Effector memory CD4-positive, alpha-beta T cell (primary cell): ENCODE measurements at regions not wholly inside any gene's neighbourhood (a gene's known extent, or its start where the extent isn't known, plus 50 kb on each side); places are given as distances from the start of the nearest gene placed in this dataset.
"Not testable (repeated sequence)": the region's sequence is repeated elsewhere in the genome, so short reads cannot be mapped to it uniquely, and the experiment has no call there.

ENCODE experiments used
- DNase-seq, 3 donors: peaks; one replicate each; pipeline ENCODE4 v3.0.0-alpha.2; 2020
- H3K27ac ChIP-seq: 2 replicates; pipeline ENCODE4 v1.7.0; 2013; ENCODE audit warnings: mild to moderate bottlenecking, low read length, moderate library complexity; ENCODE audit not compliant: insufficient read depth, poor library complexity, severe bottlenecking
- H3K27me3 ChIP-seq: replicated peaks from 2 replicates; pipeline ENCODE4 v1.7.0; 2013; ENCODE audit warnings: mild to moderate bottlenecking, low read length; ENCODE audit not compliant: insufficient read depth, control insufficient read depth, poor library complexity, severe bottlenecking
- H3K36me3 ChIP-seq: 2 replicates; pipeline ENCODE4 v1.7.0; 2013; ENCODE audit warnings: mild to moderate bottlenecking, low read length, moderate library complexity; ENCODE audit not compliant: control insufficient read depth, insufficient read depth
- H3K4me1 ChIP-seq: 2 replicates; pipeline ENCODE4 v1.7.0; 2013; ENCODE audit warnings: low read length, mild to moderate bottlenecking; ENCODE audit not compliant: control insufficient read depth, insufficient read depth, poor library complexity, severe bottlenecking
- H3K4me3 ChIP-seq: 2 replicates; pipeline ENCODE4 v1.7.0; 2013; ENCODE audit warnings: low read length, low read depth, mild to moderate bottlenecking; ENCODE audit not compliant: insufficient read depth, poor library complexity, severe bottlenecking
- H3K9me3 ChIP-seq: 2 replicates; pipeline ENCODE4 v1.7.0; 2013; ENCODE audit warnings: mild to moderate bottlenecking, low read length, moderate library complexity; ENCODE audit not compliant: control insufficient read depth

DNA sequence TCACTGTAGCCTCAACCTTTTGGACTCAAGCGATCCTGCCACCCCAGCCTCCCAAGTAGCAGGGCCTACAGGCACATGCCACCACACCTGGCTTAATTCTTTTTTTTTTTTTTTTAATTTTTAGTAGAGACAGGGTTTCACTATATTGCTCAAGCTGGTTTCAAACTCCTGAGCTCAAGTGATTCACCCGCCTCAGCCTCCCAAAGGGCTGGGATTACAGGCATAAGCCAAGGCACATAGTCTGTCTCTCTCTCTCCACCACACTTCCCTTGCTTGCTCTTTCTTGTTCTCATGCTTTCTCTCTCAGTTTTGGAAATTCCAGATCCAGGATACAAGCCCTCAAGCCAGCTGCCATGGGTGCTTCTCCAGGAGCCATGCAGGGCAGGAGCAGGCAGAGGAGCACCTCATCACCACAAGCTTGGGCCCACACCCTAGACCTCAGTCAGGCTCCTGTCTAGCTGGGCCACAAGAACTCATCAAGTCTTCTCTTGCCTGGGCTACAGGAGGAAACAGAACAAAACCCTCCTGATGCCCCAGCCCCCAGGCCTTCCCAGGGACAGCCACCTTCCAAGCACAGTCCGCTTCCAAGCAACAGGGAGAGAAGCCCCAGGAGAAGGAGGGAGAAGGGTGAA lies 145.3 kb upstream of the LPP start:
- no peak for DNase-seq

DNA sequence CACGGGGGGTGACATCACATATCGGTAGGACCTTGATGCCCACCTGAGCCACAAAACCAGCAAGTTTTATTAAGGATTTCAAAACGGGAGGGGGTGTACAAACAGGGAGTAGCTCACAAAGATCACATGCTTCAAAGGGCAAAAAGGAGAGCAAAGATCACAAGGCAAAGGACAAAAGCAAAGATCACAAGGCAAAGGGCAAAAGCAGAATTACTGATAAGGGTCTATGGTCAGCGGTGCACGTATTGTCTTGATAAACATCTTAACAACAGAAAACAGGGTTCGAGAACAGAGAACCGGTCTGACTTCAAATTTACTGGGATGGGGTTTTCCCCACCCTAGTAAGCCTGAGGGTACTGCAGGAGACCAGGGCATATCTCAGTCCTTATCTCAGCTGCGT lies 143.5 kb upstream of the LPP start:
- no peaks in the 10 kb centered on the region for H3K27me3 ChIP-seq
- no peak overlapping the region for H3K27ac ChIP-seq
- DNase-seq = no peak
- H3K36me3 ChIP-seq = no peaks in the 10 kb centered on the region
- H3K9me3 ChIP-seq = no peaks in the 10 kb centered on the region
- no peak overlapping the region for H3K4me3 ChIP-seq
- H3K4me1 ChIP-seq = no peaks in the 10 kb centered on the region

More for the DNA sequence above, 145.3 kb upstream of the LPP start:
- no peak overlapping the region for H3K4me3 ChIP-seq
- H3K27me3 ChIP-seq = no peaks in the 10 kb centered on the region
- no peaks in the 10 kb centered on the region for H3K4me1 ChIP-seq
- no peaks in the 10 kb centered on the region for H3K36me3 ChIP-seq
- H3K9me3 ChIP-seq = no peaks in the 10 kb centered on the region
- no peak overlapping the region for H3K27ac ChIP-seq

DNA sequence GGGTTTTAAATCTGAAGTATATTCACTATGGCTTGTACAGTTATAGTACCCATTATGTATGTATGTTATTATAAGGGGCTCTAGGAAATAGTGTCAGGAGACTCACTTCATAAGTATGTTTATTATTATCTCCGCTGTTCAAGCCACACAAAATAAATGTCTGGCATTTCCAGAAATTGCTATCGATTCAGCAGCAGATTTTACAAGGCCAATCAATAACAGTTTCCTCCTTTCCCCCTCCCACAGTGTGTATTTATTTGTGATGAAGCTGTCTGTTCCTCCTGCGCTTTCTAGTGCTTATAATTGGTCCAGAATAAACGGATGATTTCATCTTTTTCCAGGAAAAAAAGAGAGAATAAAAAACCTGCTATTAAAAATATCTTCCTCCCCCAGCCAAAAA lies 134.2 kb upstream of the LPP start:
- no peak overlapping the region for H3K4me3 ChIP-seq

DNA sequence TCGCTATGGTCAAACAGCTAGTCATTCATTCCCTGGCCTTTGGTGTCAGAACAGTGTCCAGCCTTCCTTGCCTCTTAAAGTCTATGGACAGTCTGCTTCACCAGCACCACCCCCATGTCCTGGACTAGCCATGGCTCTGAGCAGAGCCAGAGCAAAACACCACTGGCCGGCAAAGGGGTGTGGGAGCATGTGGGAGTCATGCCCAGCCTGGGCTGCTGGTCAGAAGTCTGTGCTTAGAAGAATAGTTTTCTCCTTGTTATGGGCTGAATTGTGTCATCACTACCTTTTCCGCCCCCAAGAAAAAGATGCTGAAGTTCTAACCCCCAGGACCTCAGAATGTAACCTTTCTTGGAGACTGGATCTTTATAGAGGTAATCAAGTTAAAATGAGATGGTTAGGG lies 132.9 kb upstream of the LPP start:
- Histone ChIP-seq H3K4me3 (no peak overlapping the region), H3K27me3 (no peaks in the 10 kb centered on the region), H3K36me3 (no peaks in the 10 kb centered on the region), H3K27ac (no peak overlapping the region), H3K9me3 (no peaks in the 10 kb centered on the region), H3K4me1 (no peaks in the 10 kb centered on the region)
- DNase-seq = no peak

More for the DNA sequence above, 134.2 kb upstream of the LPP start:
- no peaks in the 10 kb centered on the region for H3K4me1 ChIP-seq
- no peak overlapping the region for H3K27ac ChIP-seq
- no peaks in the 10 kb centered on the region for H3K9me3 ChIP-seq
- no peaks in the 10 kb centered on the region for H3K27me3 ChIP-seq
- H3K36me3 ChIP-seq = no peaks in the 10 kb centered on the region
- no peak for DNase-seq

DNA sequence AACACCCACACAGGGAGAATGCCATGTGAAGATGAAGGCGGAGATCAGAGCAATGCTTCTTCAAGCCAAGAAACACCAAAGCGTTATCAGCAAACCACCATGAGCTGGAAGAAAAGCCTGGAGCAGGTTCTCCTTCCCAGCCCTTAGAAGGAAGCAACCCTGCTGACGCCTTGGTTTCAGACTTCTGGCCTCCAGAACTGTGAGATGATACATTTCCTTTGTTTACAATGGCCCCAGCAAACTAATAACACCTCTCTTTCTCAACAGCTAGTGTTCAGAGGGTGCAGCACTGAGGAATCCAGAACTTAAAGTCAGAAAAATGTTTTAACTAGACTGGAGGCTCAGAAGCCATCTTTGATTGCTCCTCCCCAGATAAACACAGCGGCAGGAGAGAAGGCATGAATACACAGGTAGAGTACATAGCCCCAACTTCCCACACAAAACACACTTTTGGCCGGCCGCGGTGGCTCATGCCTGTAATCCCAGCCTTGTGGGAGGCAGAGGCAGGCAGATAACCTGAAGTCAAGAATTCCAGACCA lies 132.4 kb upstream of the LPP start:
- Histone ChIP-seq H3K27ac (no peak overlapping the region), H3K4me1 (no peaks in the 10 kb centered on the region)
- DNase-seq = no peak

DNA sequence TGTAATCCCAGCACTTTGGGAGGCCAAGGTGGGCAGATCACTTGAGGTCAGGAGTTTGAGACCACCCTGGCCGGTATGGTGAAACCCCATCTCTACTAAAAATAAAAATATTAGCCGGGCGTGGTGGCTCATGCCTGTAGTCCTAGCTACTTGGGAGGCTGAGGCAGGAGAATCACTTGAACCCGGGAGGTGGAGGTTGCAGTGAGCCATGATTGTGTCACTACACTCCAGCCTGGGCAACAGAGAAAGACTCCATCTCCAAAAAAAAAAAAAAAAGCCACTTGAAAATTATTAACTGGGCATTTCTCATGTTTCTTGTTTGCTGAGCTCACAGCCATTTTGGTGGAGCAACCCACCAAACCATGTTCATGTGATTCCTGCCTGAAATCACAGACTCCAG lies 131.1 kb upstream of the LPP start:
- not testable (repeated sequence) for DNase-seq, H3K4me1 ChIP-seq, H3K36me3 ChIP-seq, H3K4me3 ChIP-seq, H3K27me3 ChIP-seq, H3K9me3 ChIP-seq, H3K27ac ChIP-seq

More for the DNA sequence above, 132.4 kb upstream of the LPP start:
- Histone ChIP-seq H3K4me3 (no peak overlapping the region), H3K27me3 (no peaks in the 10 kb centered on the region), H3K36me3 (no peaks in the 10 kb centered on the region), H3K9me3 (no peaks in the 10 kb centered on the region)

DNA sequence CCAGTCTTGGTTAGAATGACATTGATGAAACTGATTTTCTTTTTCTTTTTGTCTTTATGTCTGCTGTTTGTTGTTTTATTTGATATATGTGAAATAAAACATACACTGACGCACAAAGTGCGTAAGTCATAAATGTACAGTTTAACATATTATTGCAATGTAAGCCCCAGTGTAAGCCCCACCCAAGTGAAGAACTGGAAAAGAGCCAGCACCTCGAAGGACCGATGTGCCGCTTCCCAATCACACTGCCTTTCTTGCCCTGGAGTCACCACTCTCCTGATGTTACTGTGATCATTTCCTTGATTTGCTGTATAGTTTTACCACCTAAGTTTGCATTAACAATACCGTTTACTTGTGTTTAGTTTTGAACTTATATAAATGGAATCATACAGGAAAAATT lies 128.4 kb upstream of the LPP start:
- Histone ChIP-seq H3K27me3 (no peaks in the 10 kb centered on the region), H3K4me1 (no peaks in the 10 kb centered on the region), H3K36me3 (no peaks in the 10 kb centered on the region)

DNA sequence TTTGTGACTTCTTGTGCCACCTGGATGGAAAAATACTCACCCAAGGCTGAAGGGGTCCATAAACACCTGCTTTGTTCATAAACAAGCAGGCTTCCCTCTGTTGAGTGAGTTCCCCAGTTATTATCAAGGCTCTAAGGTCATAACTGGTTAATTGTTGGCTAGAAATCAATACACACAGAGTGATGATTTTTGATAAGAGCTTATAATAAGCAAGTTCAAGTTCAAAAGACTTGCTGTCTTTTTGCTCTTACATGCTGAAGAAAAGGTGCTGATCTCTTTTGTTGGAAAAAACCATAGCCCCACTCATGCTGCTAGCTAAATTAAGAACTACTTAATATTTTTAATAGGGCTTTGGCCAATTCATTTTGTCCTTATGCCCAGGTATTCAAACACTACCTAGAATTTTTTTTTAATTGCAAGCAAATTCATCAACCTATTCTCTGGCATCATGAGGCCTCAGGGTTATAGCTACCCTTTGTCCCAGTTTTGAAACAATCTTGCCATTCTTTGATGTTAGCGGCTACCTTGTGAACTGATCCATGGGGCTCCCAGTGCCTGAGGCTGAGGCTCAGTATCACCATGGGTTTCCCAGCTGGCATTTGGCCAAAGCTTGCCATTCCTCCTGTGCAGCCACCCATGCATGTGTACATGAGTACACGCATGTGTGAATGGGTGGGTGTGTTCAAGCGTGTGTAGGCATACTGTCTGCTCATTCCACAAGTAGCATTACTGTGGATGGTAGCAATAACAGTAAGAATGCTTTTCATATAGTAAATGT lies 127.6 kb upstream of the LPP start:
- DNase-seq = no peak

More for the DNA sequence above, 128.4 kb upstream of the LPP start:
- no peak overlapping the region for H3K27ac ChIP-seq
- H3K4me3 ChIP-seq = no peak overlapping the region
- no peak for DNase-seq
- H3K9me3 ChIP-seq = no peaks in the 10 kb centered on the region

DNA sequence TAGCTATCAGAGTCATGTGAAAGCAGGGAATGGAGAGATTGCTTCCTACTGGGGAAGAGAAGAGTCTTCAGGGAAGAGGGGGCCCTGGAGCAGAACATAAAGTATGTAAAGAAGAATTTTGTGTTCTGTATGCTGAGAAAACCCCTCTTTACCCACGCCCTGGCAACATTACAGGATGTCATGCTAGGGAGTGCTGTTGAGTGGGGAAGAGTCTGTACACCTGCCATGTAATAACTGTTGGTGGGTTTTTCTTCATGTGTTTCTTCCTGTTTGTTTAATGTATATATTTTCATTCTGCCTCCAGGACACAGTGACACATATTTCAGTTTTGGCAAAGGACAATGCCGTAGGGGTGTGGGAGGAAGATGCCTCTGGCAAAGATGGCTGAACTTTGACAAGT lies 122.8 kb upstream of the LPP start:
- Histone ChIP-seq H3K9me3 (no peaks in the 10 kb centered on the region), H3K36me3 (no peaks in the 10 kb centered on the region), H3K4me1 (no peaks in the 10 kb centered on the region), H3K4me3 (no peak overlapping the region), H3K27ac (no peak overlapping the region), H3K27me3 (no peaks in the 10 kb centered on the region)
- DNase-seq = no peak

More for the DNA sequence above, 127.6 kb upstream of the LPP start:
- no peak overlapping the region for H3K4me3 ChIP-seq
- H3K27ac ChIP-seq = no peak overlapping the region
- no peaks in the 10 kb centered on the region for H3K9me3 ChIP-seq
- H3K4me1 ChIP-seq = no peaks in the 10 kb centered on the region
- no peaks in the 10 kb centered on the region for H3K36me3 ChIP-seq
- H3K27me3 ChIP-seq = no peaks in the 10 kb centered on the region

DNA sequence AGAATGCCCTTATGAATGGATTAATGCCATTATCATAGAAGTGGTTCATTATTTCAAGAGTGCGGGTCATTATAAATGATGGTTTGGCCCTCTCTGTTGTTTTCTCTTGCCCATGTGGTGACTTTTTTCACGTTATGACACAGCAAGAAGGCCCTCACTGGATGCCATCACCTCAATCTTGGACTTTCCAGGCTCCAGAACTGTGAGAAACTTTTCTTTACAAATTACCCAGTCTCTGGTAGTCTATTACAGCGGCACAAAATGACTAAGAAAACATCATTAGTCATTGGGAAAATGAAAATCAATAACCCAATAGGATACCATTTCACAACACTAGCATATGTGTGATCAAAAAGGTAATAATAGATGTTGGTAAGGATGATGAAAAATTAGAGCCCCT lies 119.0 kb upstream of the LPP start:
- DNase-seq = no peak
- H3K27ac ChIP-seq = no peak overlapping the region
- H3K27me3 ChIP-seq = no peaks in the 10 kb centered on the region
- no peaks in the 10 kb centered on the region for H3K9me3 ChIP-seq
- H3K36me3 ChIP-seq = no peaks in the 10 kb centered on the region
- H3K4me1 ChIP-seq = no peaks in the 10 kb centered on the region
- H3K4me3 ChIP-seq = no peak overlapping the region
